Common myeloid progenitor, CD34-positive (primary cell): ENCODE measurements at regions not wholly inside any gene's neighbourhood (a gene's known extent, or its start where the extent isn't known, plus 50 kb on each side); places are given as distances from the start of the nearest gene placed in this dataset.

ENCODE experiments used
- CTCF ChIA-PET: fragments of 350-600 bp; sonication (Branson Sonifier 250); formaldehyde crosslinking; loops from one replicate; lab custom pipeline; 2021; ENCODE audit warnings: antibody characterized with exemption; lab: Charles Lee
- POLR2A ChIA-PET: fragments of 350-600 bp; sonication (Branson Sonifier 250); formaldehyde crosslinking; loops from one replicate; lab custom pipeline; 2021; ENCODE audit warnings: antibody characterized with exemption; lab: Charles Lee
- DNase-seq, 3 donors: peaks; one replicate each; pipeline versions ENCODE4 v3.0.0 to v3.0.0-alpha.2; 2013
- H3K27ac ChIP-seq, 2 experiments: 1 replicate in 1 of 2; 2 replicates in 1 of 2; pipeline ENCODE4 v1.7.0; 2013; ENCODE audit warnings: inconsistent platforms in 2 of 2, low read length in 2 of 2, mild to moderate bottlenecking in 2 of 2, low read depth in 1 of 2, moderate library complexity in 1 of 2; ENCODE audit not compliant: severe bottlenecking in 2 of 2, insufficient read depth in 1 of 2, poor library complexity in 1 of 2
- H3K27me3 ChIP-seq, 5 experiments: replicated peaks in 2 of 5; 1 replicate in 3 of 5; 2 replicates in 2 of 5; pipeline versions ENCODE4 v1.6.1 to v1.7.0; 2013; ENCODE audit warnings: low read length in 4 of 5, mild to moderate bottlenecking in 2 of 5, moderate library complexity in 2 of 5, inconsistent platforms in 1 of 5; ENCODE audit not compliant: insufficient read depth in 5 of 5, control insufficient read depth in 4 of 5
- H3K36me3 ChIP-seq, 4 experiments: 1 replicate in 2 of 4; 2 replicates in 2 of 4; pipeline versions ENCODE4 v1.6.1 to v1.7.0; 2013; ENCODE audit warnings: low read length in 3 of 4, control low read depth in 1 of 4, mild to moderate bottlenecking in 1 of 4; ENCODE audit not compliant: control insufficient read depth in 4 of 4, insufficient read depth in 4 of 4
- H3K4me1 ChIP-seq, 4 experiments: 1 replicate in 3 of 4; 2 replicates in 1 of 4; pipeline versions ENCODE4 v1.6.1 to v1.7.1; 2013; ENCODE audit warnings: low read length in 3 of 4, mild to moderate bottlenecking in 3 of 4, control low read depth in 1 of 4, inconsistent platforms in 1 of 4, moderate library complexity in 1 of 4; ENCODE audit not compliant: control insufficient read depth in 4 of 4, insufficient read depth in 4 of 4; ENCODE audit errors: control extremely low read depth in 1 of 4
- H3K4me3 ChIP-seq, 7 experiments: 1 replicate in 4 of 7; 2 replicates in 3 of 7; pipeline versions ENCODE4 v1.5.1 to v1.7.0; 2013; ENCODE audit warnings: mild to moderate bottlenecking in 7 of 7, low read length in 6 of 7, moderate library complexity in 6 of 7, inconsistent platforms in 2 of 7, low read depth in 2 of 7, control low read depth in 1 of 7; ENCODE audit not compliant: insufficient read depth in 4 of 7, control insufficient read depth in 1 of 7; ENCODE audit errors: extremely low read depth in 1 of 7
- H3K9me3 ChIP-seq, 5 experiments: 1 replicate in 4 of 5; 2 replicates in 1 of 5; pipeline versions ENCODE4 v1.6.1 to v1.7.1; 2013; ENCODE audit warnings: low read length in 4 of 5, mild to moderate bottlenecking in 2 of 5, inconsistent platforms in 1 of 5, low read depth in 1 of 5, moderate library complexity in 1 of 5; ENCODE audit not compliant: control insufficient read depth in 4 of 5, insufficient read depth in 2 of 5; ENCODE audit errors: control extremely low read depth in 1 of 5
- WGBS: methylation state at CpG from one replicate; pipeline ENCODE4 v1.1.5; 2013; ENCODE audit not compliant: insufficient coverage; 5-methylcytosine and 5-hydroxymethylcytosine counted together

DNA sequence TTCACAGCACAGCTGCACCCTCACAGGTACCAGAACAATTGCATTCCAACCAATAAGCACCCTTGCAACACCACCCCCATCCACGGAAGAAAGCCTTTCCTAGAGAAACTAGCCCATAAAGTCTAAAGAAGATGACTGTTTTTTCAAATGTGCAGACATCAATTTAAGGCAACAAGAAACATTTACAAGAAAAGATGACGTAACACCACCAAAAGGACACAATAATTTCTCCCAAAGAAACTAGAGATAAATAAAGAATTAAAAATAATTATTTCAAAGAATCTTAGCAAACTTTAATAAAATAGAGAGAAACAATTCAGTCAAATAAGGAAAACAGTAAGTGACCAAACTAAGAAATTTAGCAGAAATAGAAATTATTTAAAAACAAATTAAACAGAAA, 352.3 kb upstream of the ATXN7L3B start:
- ChIA-PET CTCF (no interaction called here), POLR2A (no interaction called here)
- Histone ChIP-seq H3K4me1 (no peaks in the 10 kb centered on the region), H3K9me3 (no peaks in the 10 kb centered on the region), H3K27ac (no peak overlapping the region), H3K4me3 (no peak overlapping the region), H3K27me3 (no peaks in the 10 kb centered on the region), H3K36me3 (no peaks in the 10 kb centered on the region)
- no peak for DNase-seq
- WGBS: 50% methylated on average over 1 of the region's 2 CpGs

DNA sequence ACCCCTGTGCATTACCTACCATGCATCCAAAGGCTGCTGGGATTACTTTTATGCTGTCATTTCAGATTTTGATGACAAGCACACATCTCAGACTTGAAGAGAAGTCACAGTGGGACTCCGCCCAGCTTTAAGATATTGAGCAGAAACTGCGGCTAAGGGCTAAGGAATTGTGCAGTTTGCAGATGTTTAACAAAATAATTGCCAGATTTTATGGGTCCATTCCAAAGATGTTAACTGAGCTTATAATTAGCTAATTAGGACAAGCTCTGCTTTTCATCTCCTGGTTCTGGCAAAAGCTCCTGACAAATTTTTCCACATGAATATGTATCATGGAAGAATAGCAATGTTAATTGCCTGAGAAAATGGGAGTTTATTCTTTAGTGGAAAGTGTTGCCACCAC, 344.4 kb upstream of the ATXN7L3B start:
- WGBS: 100% methylated on average over 2 of the region's 2 CpGs

DNA sequence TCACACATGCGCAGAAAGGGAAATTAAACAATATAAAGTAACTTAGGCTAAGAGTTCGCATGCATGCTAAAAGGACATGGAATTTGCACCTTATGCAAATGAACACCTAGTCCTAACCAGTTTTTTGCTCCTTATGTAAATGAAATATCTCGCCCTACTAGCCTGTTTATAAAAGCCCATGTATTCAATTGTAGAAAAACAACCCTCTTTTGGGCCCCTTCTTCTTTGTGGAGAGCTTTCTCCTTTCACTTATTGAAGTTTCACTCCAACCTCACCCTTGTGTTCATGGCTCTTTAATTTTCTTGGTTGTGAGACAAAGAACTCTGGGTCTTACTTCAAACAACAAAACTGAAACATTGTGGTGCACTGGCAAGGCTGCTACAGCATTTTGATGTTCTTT, 333.4 kb upstream of the ATXN7L3B start:
- CTCF ChIA-PET: no interaction called here
- H3K27ac ChIP-seq: no peak overlapping the region

More for the DNA sequence above, 344.4 kb upstream of the ATXN7L3B start:
- H3K27me3 ChIP-seq: no peaks in the 10 kb centered on the region
- H3K9me3 ChIP-seq: no peaks in the 10 kb centered on the region
- H3K4me3 ChIP-seq: no peak overlapping the region
- H3K27ac ChIP-seq: no peak overlapping the region
- DNase-seq: no peak
- no peaks in the 10 kb centered on the region for H3K4me1 ChIP-seq
- POLR2A ChIA-PET: no interaction called here
- CTCF ChIA-PET: interaction anchor here (1.6 kb wide), 1 partner anchor 15 kb away, joined by 3 read pairs; no protein-coding TSS in a partner anchor
- no peaks in the 10 kb centered on the region for H3K36me3 ChIP-seq

DNA sequence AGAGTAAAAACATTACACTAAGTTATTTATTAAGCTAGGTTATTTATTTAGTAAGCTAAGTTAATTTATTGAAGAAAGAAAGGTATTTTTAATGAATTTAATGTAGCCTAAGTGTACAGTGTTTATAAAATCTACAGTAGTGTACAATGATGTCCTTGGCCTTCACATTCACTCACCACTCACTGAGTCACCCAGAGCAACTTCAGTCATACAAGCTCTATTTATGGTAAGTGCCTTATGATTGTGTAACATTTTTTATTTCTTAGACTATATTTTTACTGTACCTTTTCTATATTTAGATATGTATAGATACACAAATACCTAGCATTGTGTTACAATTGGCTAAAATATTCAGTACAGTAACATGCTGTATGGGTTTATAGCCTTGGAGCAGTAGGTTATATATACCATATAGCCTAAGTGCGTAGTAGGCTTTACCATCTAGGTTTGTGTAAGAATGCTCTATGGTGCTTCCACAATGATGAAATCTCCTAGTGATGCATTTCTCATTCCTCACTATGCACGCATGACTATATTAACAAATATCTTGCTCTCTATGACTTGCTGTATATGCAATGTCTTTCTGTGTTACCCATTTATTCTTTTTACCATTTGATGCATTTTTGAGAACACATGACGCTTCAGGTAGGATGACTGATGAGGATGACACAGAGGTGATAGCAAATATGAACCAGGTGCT, 309.6 kb upstream of the ATXN7L3B start:
- Histone ChIP-seq H3K4me1 (no peaks in the 10 kb centered on the region), H3K36me3 (no peaks in the 10 kb centered on the region), H3K27ac (no peak overlapping the region), H3K27me3 (no peaks in the 10 kb centered on the region), H3K4me3 (no peak overlapping the region), H3K9me3 (no peaks in the 10 kb centered on the region)
- CTCF ChIA-PET: no interaction called here
- WGBS: 100% methylated on average over 1 of the region's 3 CpGs
- no peak for DNase-seq
- POLR2A ChIA-PET: no interaction called here

More for the DNA sequence above, 333.4 kb upstream of the ATXN7L3B start:
- WGBS: 94% methylated on average over 2 of the region's 3 CpGs
- no peaks in the 10 kb centered on the region for H3K36me3 ChIP-seq
- H3K4me3 ChIP-seq: no peak overlapping the region
- H3K4me1 ChIP-seq: no peaks in the 10 kb centered on the region
- H3K27me3 ChIP-seq: no peaks in the 10 kb centered on the region
- POLR2A ChIA-PET: no interaction called here
- DNase-seq: no peak
- no peaks in the 10 kb centered on the region for H3K9me3 ChIP-seq

DNA sequence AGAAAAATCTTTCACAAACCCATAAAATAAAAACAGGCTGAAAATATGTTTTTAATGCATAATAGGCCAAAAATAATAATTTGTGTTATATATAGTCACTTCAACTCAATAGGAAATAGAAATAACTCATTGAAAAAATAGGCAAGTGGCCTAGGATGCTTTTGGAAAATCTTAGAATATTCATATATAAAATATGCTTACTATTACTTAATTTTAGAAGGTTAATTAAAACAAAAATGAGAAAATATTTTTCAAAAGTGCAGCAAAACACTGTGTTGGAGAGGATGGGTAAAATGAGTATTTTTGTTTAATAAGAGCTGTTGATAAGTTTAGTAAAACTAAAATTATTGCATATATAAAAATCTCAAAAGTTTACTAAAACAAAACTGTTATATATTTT, 308.0 kb upstream of the ATXN7L3B start:
- Histone ChIP-seq H3K27me3 (no peaks in the 10 kb centered on the region), H3K9me3 (no peaks in the 10 kb centered on the region), H3K36me3 (no peaks in the 10 kb centered on the region), H3K4me1 (no peaks in the 10 kb centered on the region), H3K4me3 (no peak overlapping the region), H3K27ac (no peak overlapping the region)
- ChIA-PET CTCF (no interaction called here), POLR2A (no interaction called here)
- DNase-seq: no peak

DNA sequence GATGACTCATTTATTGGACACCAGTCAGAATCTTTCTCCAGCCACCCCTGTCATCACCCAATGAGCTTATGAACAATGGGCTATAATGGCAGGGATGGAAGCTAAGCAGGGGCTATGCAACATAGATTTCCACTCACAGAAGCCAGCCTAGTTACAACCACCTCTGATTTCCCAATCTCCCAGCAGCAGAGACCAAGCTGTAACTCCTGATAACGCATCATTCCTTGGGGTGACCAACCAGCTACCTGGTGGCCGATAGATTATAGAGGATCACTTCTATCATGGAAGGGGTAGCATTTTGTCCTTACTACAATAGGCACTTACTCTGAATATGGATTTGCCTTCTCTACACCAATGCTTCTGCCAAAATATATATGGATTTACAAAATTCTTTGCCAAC, 302.3 kb upstream of the ATXN7L3B start:
- ChIA-PET CTCF (no interaction called here), POLR2A (no interaction called here)
- Histone ChIP-seq H3K4me3 (no peak overlapping the region), H3K27ac (no peak overlapping the region), H3K36me3 (no peaks in the 10 kb centered on the region), H3K9me3 (peaks cover 0 to 2% (median 0%) of the 10 kb centered on the region in 5 experiments), H3K27me3 (no peaks in the 10 kb centered on the region), H3K4me1 (no peaks in the 10 kb centered on the region)
- WGBS: no CpG with 5 or more reads among the region's 2 CpGs
- no peak for DNase-seq

DNA sequence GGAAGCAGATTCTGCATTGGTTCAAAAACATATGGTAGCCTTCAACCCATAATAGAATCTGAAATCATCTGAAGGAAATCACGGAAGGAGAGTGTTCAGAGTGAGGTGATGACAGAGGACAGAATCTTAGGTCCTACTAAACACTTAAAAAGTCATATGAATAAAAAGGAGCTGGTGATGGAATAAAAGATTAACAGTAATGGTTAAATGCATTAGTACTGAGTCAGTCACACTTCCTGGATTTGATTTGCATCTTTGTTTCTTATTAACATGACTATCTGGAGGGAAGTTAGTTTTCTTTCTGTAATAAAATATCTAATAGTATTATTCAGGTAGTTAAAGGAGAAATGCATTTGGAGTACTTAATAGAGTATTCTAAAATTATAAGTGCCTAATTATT, 296.3 kb upstream of the ATXN7L3B start:
- POLR2A ChIA-PET: no interaction called here
- CTCF ChIA-PET: no interaction called here
- no peaks in the 10 kb centered on the region for H3K36me3 ChIP-seq
- H3K9me3 ChIP-seq: peaks cover 0 to 2% (median 0%) of the 10 kb centered on the region in 5 experiments
- H3K4me3 ChIP-seq: no peak overlapping the region
- WGBS: 100% methylated on average over 1 of the region's 1 CpG
- no peak for DNase-seq
- H3K4me1 ChIP-seq: no peaks in the 10 kb centered on the region
- no peak overlapping the region for H3K27ac ChIP-seq
- H3K27me3 ChIP-seq: no peaks in the 10 kb centered on the region
